Brain pericyte (primary cell): ENCODE measurements at regions not wholly inside any gene's neighbourhood (a gene's known extent, or its start where the extent isn't known, plus 50 kb on each side); places are given as distances from the start of the nearest gene placed in this dataset.

Experiments
- DNase-seq: peaks from one replicate; pipeline ENCODE4 v3.0.0-alpha.2; 2012; ENCODE audit warnings: low read depth, low spot score

GRCh38 chr4:19346636-19347035, 905.1 kb upstream of the SLIT2 start:
- DNase-seq: no peak

- DNase-seq: no peak
These were observed 922.1 kb upstream of the SLIT2 start for GRCh38 chr4:19329631-19330030.

GRCh38 chr4:19329077-19329476, 922.6 kb upstream of the SLIT2 start:
- no peak for DNase-seq

GRCh38 chr4:19327364-19327763, 924.3 kb upstream of the SLIT2 start:
- no peak for DNase-seq

- DNase-seq: no peak
These were observed 927.5 kb upstream of the SLIT2 start for GRCh38 chr4:19324184-19324583.

GRCh38 chr4:19319607-19320006, 932.1 kb upstream of the SLIT2 start:
- no peak for DNase-seq

- DNase-seq: no peak
These were observed 934.3 kb upstream of the SLIT2 start for GRCh38 chr4:19317377-19317776.

GRCh38 chr4:19314116-19314515, 937.6 kb upstream of the SLIT2 start:
- no peak for DNase-seq

- DNase-seq: peak; percentile 13
These were observed 942.3 kb upstream of the SLIT2 start for GRCh38 chr4:19309378-19309777.

- no peak for DNase-seq
These were observed 947.7 kb upstream of the SLIT2 start for GRCh38 chr4:19304028-19304427.

GRCh38 chr4:19301527-19301926, 950.2 kb upstream of the SLIT2 start:
- no peak for DNase-seq

- DNase-seq: no peak
These were observed 951.5 kb upstream of the SLIT2 start for GRCh38 chr4:19300213-19300612.

- no peak for DNase-seq
These were observed 952.7 kb upstream of the SLIT2 start for GRCh38 chr4:19298998-19299397.

- no peak for DNase-seq
These were observed 957.9 kb upstream of the SLIT2 start for GRCh38 chr4:19293781-19294180.

- no peak for DNase-seq
These were observed 958.6 kb upstream of the SLIT2 start for GRCh38 chr4:19293080-19293479.

- no peak for DNase-seq
These were observed 964.8 kb upstream of the SLIT2 start for GRCh38 chr4:19286924-19287323.

- DNase-seq: no peak
These were observed 966.6 kb upstream of the SLIT2 start for GRCh38 chr4:19285146-19285545.

GRCh38 chr4:19278665-19279064, 973.0 kb upstream of the SLIT2 start:
- no peak for DNase-seq

GRCh38 chr4:19266566-19266965, 985.1 kb upstream of the SLIT2 start:
- no peak for DNase-seq

- no peak for DNase-seq
These were observed 989.2 kb upstream of the SLIT2 start for GRCh38 chr4:19262467-19262866.

- no peak for DNase-seq
These were observed 991.4 kb upstream of the SLIT2 start for GRCh38 chr4:19260346-19260745.

- no peak for DNase-seq
These were observed 991.8 kb upstream of the SLIT2 start for GRCh38 chr4:19259920-19260319.

GRCh38 chr4:19256823-19257222, 994.9 kb upstream of the SLIT2 start:
- no peak for DNase-seq

GRCh38 chr4:19254486-19254885, 997.2 kb upstream of the SLIT2 start:
- DNase-seq: no peak

- DNase-seq: no peak
These were observed 1003.7 kb upstream of the SLIT2 start for GRCh38 chr4:19248023-19248422.
